ENCODE measurements at regions not wholly inside any gene's neighbourhood (a gene's known extent, or its start where the extent isn't known, plus 50 kb on each side); places are given as distances from the start of the nearest gene placed in this dataset.
"Not testable (repeated sequence)": the region's sequence is repeated elsewhere in the genome, so short reads cannot be mapped to it uniquely, and the experiment has no call there.

DNA sequence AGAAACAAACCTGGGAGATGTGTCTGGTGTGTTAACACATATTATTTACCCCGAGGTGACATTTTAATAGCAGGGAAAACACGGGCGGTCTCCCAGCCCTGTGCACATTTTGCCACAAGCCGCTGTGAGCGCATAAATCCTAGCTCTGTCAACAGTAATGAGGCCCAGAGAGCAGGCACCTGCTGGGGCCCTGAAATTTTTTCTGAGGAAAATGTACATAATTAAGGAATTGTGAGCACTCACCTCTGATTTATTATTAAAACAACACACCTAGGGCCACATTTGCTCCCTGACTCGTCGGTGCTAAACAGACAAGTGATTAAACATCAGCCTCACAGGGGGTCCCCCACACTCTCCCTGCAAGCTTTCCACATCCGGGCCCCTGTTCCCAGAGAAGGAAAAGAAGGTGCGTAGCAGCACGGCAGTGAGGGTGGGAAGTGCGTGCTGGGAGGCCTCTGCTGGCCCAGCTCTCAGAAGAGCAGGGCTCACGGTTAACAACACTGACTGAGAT is 616.3 kb downstream of the UQCRFS1 start:
- no peak for DNase-seq (ENCODE audit: low read depth)
- no peak overlapping the region for H3K4me3 ChIP-seq (ENCODE audit: low read depth, low read length)
- TF ChIP-seq, protein P1, sequence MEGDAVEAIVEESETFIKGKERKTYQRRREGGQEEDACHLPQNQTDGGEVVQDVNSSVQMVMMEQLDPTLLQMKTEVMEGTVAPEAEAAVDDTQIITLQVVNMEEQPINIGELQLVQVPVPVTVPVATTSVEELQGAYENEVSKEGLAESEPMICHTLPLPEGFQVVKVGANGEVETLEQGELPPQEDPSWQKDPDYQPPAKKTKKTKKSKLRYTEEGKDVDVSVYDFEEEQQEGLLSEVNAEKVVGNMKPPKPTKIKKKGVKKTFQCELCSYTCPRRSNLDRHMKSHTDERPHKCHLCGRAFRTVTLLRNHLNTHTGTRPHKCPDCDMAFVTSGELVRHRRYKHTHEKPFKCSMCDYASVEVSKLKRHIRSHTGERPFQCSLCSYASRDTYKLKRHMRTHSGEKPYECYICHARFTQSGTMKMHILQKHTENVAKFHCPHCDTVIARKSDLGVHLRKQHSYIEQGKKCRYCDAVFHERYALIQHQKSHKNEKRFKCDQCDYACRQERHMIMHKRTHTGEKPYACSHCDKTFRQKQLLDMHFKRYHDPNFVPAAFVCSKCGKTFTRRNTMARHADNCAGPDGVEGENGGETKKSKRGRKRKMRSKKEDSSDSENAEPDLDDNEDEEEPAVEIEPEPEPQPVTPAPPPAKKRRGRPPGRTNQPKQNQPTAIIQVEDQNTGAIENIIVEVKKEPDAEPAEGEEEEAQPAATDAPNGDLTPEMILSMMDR (IDR thresholded peaks at IDR 0.05; ENCODE audit: low read depth, low read length, missing control alignments): no peak

DNA sequence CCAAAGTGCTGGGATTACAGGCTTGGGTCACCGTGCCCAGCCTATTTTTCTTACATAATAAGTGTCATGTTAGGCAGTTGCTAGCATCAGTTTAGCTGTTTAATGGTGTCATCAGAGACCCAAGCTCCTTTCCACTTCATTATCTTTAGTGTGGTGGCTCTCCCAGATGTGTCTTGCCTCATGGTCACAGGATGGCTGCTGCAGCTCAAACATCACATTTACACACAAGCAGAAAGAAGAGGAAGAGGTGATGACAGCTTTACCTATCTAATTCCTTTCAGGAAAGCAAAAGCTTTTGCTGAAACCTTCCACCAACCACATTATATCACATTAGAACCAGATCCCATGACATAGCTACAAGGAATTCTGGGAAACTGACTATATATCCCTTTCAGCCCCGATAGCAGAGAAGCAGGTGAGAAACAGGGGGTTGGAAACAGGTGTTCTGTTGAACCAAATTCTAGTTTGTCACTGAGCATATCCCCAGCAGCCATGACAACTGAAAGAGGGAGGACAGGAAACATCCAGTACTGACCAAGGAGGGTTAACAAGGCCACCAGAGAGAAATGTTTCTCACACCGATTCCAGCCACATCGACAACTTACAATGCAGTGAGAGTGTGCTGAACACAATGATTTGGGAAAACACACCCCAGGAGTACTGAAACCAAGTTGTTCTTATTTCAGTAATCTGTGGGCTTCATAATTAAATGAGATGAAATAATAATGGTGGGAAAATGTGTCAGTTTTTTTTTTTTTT is 617.0 kb downstream of the UQCRFS1 start:
- no peak for DNase-seq (ENCODE audit: low read depth)
- TF ChIP-seq, protein P1 (IDR thresholded peaks at IDR 0.05; ENCODE audit: low read depth, low read length, missing control alignments): no peak
- H3K4me3 ChIP-seq (ENCODE audit: low read depth, low read length): no peak overlapping the region

DNA sequence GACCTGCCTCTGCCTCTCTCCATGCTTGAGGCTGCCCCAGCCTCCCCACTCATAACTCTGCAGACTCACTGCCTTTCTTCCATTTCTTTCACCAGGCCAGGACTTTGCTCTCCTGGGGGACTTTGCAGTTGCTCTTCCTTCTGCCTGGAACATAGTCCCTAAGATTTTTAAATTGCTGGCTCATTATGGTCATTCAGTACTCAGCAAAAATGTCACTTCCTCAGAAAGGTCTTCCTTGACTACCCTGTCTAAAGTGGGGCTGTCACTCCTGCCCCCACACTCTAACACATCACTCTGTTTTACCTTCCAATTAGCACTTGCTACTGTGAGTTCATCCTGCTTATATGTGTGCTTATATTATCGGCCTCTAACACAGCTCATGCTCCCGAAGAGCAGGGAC is 618.2 kb downstream of the UQCRFS1 start:
- H3K4me3 ChIP-seq (ENCODE audit: low read depth, low read length): no peak overlapping the region
- TF ChIP-seq, protein P1 (IDR thresholded peaks at IDR 0.05; ENCODE audit: low read depth, low read length, missing control alignments): no peak
- DNase-seq (ENCODE audit: low read depth): no peak

GRCh38 chr19:28589991-28590411 is 623.0 kb downstream of the UQCRFS1 start:
- DNase-seq (ENCODE audit: low read depth); H3K4me3 ChIP-seq (ENCODE audit: low read depth, low read length): not testable (repeated sequence)

- no peak for DNase-seq (ENCODE audit: low read depth)
- H3K4me3 ChIP-seq (ENCODE audit: low read depth, low read length): no peak overlapping the region
- TF ChIP-seq, protein P1 (IDR thresholded peaks at IDR 0.05; ENCODE audit: low read depth, low read length, missing control alignments): no peak
These were observed 626.5 kb downstream of the UQCRFS1 start for GRCh38 chr19:28586474-28586873.

DNA sequence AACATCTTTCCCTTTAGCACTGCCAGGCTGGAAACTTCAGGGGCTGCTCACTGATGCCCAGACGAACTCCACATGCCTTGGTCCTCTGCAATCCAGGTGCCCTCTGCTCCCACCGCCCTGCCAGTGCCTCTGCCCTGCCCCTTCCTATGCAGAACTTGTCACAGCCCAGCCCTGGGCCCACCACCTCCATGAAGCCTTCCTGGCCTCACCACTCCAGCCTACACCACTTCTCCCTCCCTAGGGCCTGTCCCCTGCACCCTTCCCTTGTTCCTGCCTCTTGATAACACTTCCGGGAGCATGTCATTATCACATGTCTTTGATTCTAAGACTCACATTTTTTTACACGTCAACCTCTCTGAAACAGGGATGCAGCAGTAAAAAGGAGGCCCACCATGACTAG is 627.2 kb downstream of the UQCRFS1 start:
- no peak overlapping the region for H3K4me3 ChIP-seq (ENCODE audit: low read depth, low read length)
- TF ChIP-seq, protein P1 (IDR thresholded peaks at IDR 0.05; ENCODE audit: low read depth, low read length, missing control alignments): no peak
- no peak for DNase-seq (ENCODE audit: low read depth)

DNA sequence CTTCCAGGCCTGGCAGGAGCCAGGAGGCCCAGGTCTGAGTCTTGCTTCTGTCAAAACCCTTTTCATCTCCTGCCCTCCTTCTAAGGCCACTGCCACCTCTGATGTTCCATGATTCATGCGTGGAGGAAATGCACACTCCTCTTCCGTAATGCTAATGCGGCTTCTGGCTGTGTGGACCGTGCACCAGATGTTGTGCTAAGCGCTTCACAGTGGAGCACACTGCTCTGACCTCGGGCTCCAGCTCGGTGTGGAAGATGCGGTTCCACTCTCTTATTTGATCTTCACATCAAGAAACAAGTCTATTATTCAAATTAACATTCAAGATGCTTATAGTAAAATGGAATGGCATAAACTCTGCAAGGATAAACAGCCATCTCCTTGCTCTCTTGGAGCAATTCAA is 629.2 kb downstream of the UQCRFS1 start:
- TF ChIP-seq, protein P1 (IDR thresholded peaks at IDR 0.05; ENCODE audit: low read depth, low read length, missing control alignments): no peak
- DNase-seq (ENCODE audit: low read depth): no peak
- H3K4me3 ChIP-seq (ENCODE audit: low read depth, low read length): no peak overlapping the region
